ENCODE measurements at regions not wholly inside any gene's neighbourhood (a gene's known extent, or its start where the extent isn't known, plus 50 kb on each side); places are given as distances from the start of the nearest gene placed in this dataset.
"Not testable (repeated sequence)": the region's sequence is repeated elsewhere in the genome, so short reads cannot be mapped to it uniquely, and the experiment has no call there.

GRCh38 chr10:129210876-129211275 is 256.2 kb upstream of the MGMT start:
- H3K9me3 ChIP-seq (ENCODE audit: insufficient read depth, low read length), result no peaks in the 10 kb centered on the region
- H3K36me3 ChIP-seq (replicated peaks; ENCODE audit: low read depth, low read length), result no peaks in the 10 kb centered on the region
- H2AFZ ChIP-seq (ENCODE audit: low read depth, low read length), result no peak overlapping the region
- no peak for TF ChIP-seq CTCF (IDR thresholded peaks at IDR 0.05; ENCODE audit: low read depth, low read length)
- no peak for TF ChIP-seq EZH2phosphoT487 (IDR thresholded peaks at IDR 0.05; ENCODE audit: low read depth)
- no peaks in the 10 kb centered on the region for H4K20me1 ChIP-seq (ENCODE audit: insufficient read depth, low read length)
- no peaks in the 10 kb centered on the region for H3K79me2 ChIP-seq (ENCODE audit: low read length)
- H3K4me3 ChIP-seq (ENCODE audit: low read length), result no peak overlapping the region
- H3K27me3 ChIP-seq (ENCODE audit: low read depth, low read length), result no peaks in the 10 kb centered on the region
- H3K27ac ChIP-seq (ENCODE audit: low read length), result no peak overlapping the region
- H3K9ac ChIP-seq (ENCODE audit: low read length), result no peak overlapping the region
- no peak overlapping the region for H3K4me2 ChIP-seq (ENCODE audit: low read length)
- H3K4me1 ChIP-seq (ENCODE audit: low read length), result no peaks in the 10 kb centered on the region

GRCh38 chr10:129213256-129213655 is 253.8 kb upstream of the MGMT start:
- H2AFZ ChIP-seq (ENCODE audit: low read depth, low read length), result no peak overlapping the region
- no peak overlapping the region for H3K27ac ChIP-seq (ENCODE audit: low read length)
- no peak for TF ChIP-seq EZH2phosphoT487 (IDR thresholded peaks at IDR 0.05; ENCODE audit: low read depth)
- no peak for TF ChIP-seq CTCF (IDR thresholded peaks at IDR 0.05; ENCODE audit: low read depth, low read length)
- no peak overlapping the region for H3K4me2 ChIP-seq (ENCODE audit: low read length)
- no peaks in the 10 kb centered on the region for H3K79me2 ChIP-seq (ENCODE audit: low read length)
- H3K27me3 ChIP-seq (ENCODE audit: low read depth, low read length), result no peaks in the 10 kb centered on the region
- H3K9ac ChIP-seq (ENCODE audit: low read length), result no peak overlapping the region
- H3K9me3 ChIP-seq (ENCODE audit: insufficient read depth, low read length), result no peaks in the 10 kb centered on the region
- H3K36me3 ChIP-seq (replicated peaks; ENCODE audit: low read depth, low read length), result no peaks in the 10 kb centered on the region
- no peaks in the 10 kb centered on the region for H3K4me1 ChIP-seq (ENCODE audit: low read length)
- no peaks in the 10 kb centered on the region for H4K20me1 ChIP-seq (ENCODE audit: insufficient read depth, low read length)
- no peak overlapping the region for H3K4me3 ChIP-seq (ENCODE audit: low read length)

DNA sequence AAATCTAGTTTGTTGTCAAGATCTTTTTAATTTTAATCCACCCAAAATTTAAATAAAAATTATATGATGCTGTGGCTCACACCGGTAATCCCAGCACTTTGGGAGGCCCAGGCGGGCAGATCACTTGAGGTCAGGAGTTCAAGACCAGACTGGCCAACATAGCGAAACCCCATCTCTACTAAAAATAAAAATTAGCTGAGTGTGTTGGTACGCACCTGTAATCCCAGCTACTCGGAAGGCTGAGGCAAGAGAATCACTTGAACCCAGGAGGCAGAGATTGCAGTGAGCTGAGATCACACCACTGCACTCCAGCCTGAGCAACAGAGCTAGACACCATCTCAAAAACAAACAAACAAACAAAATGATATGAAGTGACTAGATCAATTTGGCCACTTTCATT is 253.0 kb upstream of the MGMT start:
- not testable (repeated sequence) for H3K9ac ChIP-seq (ENCODE audit: low read length); H3K36me3 ChIP-seq (replicated peaks; ENCODE audit: low read depth, low read length); H3K4me2 ChIP-seq (ENCODE audit: low read length); H3K27me3 ChIP-seq (ENCODE audit: low read depth, low read length); H4K20me1 ChIP-seq (ENCODE audit: insufficient read depth, low read length); H3K27ac ChIP-seq (ENCODE audit: low read length); H3K9me3 ChIP-seq (ENCODE audit: insufficient read depth, low read length); H3K4me1 ChIP-seq (ENCODE audit: low read length); H3K4me3 ChIP-seq (ENCODE audit: low read length); H3K79me2 ChIP-seq (ENCODE audit: low read length); H2AFZ ChIP-seq (ENCODE audit: low read depth, low read length)

DNA sequence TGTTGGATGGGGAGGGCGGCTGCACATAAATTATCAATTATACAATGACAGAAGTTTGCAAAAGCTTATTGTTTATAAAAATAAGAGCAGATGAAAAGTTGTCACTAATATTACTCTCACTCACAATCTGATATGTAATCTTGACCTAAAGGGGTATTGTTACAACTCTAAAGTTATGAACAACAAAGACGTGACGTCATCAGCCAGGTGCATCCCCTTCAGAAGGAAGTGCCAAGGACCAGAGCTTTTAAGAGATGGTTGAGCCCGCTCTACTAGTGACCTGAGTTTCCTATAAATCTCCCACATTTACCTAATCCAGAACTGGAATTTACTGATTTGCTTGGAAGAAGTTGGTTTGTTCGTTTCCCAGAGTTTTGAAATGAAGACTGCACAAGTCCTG is 247.7 kb upstream of the MGMT start:
- H4K20me1 ChIP-seq (ENCODE audit: insufficient read depth, low read length), result no peaks in the 10 kb centered on the region
- H3K9me3 ChIP-seq (ENCODE audit: insufficient read depth, low read length), result no peaks in the 10 kb centered on the region
- TF ChIP-seq EZH2phosphoT487 (IDR thresholded peaks at IDR 0.05; ENCODE audit: low read depth), result no peak
- no peak for TF ChIP-seq CTCF (IDR thresholded peaks at IDR 0.05; ENCODE audit: low read depth, low read length)
- no peak overlapping the region for H3K4me2 ChIP-seq (ENCODE audit: low read length)
- no peak overlapping the region for H3K4me3 ChIP-seq (ENCODE audit: low read length)
- H3K4me1 ChIP-seq (ENCODE audit: low read length), result no peaks in the 10 kb centered on the region
- H3K27me3 ChIP-seq (ENCODE audit: low read depth, low read length), result no peaks in the 10 kb centered on the region
- H3K79me2 ChIP-seq (ENCODE audit: low read length), result no peaks in the 10 kb centered on the region
- H3K27ac ChIP-seq (ENCODE audit: low read length), result no peak overlapping the region
- no peak overlapping the region for H2AFZ ChIP-seq (ENCODE audit: low read depth, low read length)
- no peak overlapping the region for H3K9ac ChIP-seq (ENCODE audit: low read length)
- no peaks in the 10 kb centered on the region for H3K36me3 ChIP-seq (replicated peaks; ENCODE audit: low read depth, low read length)

DNA sequence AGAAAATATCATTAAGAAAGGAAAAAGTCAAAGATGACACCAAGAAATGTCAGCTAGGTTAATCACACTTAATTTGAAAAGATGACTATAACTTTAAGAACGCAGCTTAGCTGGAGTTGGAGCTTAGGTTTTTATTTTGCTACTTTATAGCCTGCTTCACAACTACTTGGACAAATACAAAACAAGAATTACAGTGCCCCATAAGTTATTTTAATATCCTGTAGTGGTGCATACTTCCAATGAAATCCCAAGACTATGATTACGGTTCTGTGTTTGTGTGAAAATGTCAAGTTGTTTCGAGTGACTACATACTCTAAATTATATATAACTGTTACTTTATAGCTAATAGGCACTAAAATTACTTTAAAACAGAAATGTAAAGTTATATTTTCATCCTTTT is 244.6 kb upstream of the MGMT start:
- H3K27ac ChIP-seq (ENCODE audit: low read length), result no peak overlapping the region
- TF ChIP-seq CTCF (IDR thresholded peaks at IDR 0.05; ENCODE audit: low read depth, low read length) (no peak), EZH2phosphoT487 (IDR thresholded peaks at IDR 0.05; ENCODE audit: low read depth) (no peak)
- no peak overlapping the region for H3K4me2 ChIP-seq (ENCODE audit: low read length)

More for the DNA sequence above, 244.6 kb upstream of the MGMT start:
- H3K9me3 ChIP-seq (ENCODE audit: insufficient read depth, low read length), result no peaks in the 10 kb centered on the region
- H2AFZ ChIP-seq (ENCODE audit: low read depth, low read length), result no peak overlapping the region
- no peaks in the 10 kb centered on the region for H4K20me1 ChIP-seq (ENCODE audit: insufficient read depth, low read length)
- no peak overlapping the region for H3K4me3 ChIP-seq (ENCODE audit: low read length)
- H3K36me3 ChIP-seq (replicated peaks; ENCODE audit: low read depth, low read length), result no peaks in the 10 kb centered on the region
- H3K4me1 ChIP-seq (ENCODE audit: low read length), result no peaks in the 10 kb centered on the region
- no peaks in the 10 kb centered on the region for H3K27me3 ChIP-seq (ENCODE audit: low read depth, low read length)
- no peaks in the 10 kb centered on the region for H3K79me2 ChIP-seq (ENCODE audit: low read length)
- no peak overlapping the region for H3K9ac ChIP-seq (ENCODE audit: low read length)

Data from OCI-LY3 (cell line).